ENCODE measurements at regions not wholly inside any gene's neighbourhood (a gene's known extent, or its start where the extent isn't known, plus 50 kb on each side); places are given as distances from the start of the nearest gene placed in this dataset.

- DNase-seq, result no peak
These were observed 117.3 kb downstream of the CPZ start for GRCh38 chr4:8709729-8710360.

GRCh38 chr4:8709050-8709728 lies 116.6 kb downstream of the CPZ start:
- DNase-seq, result no peak

GRCh38 chr4:8708401-8709021 lies 115.9 kb downstream of the CPZ start:
- DNase-seq, result no peak

GRCh38 chr4:8707045-8707781 lies 114.6 kb downstream of the CPZ start:
- DNase-seq, result no peak

GRCh38 chr4:8706216-8707044 lies 113.9 kb downstream of the CPZ start:
- no peak for DNase-seq

- no peak for DNase-seq
These were observed 112.9 kb downstream of the CPZ start for GRCh38 chr4:8705161-8706145.

- DNase-seq, result no peak
These were observed 112.1 kb downstream of the CPZ start for GRCh38 chr4:8704632-8705031.

- no peak for DNase-seq
These were observed 111.4 kb downstream of the CPZ start for GRCh38 chr4:8703857-8704495.

GRCh38 chr4:8703401-8703696 lies 110.8 kb downstream of the CPZ start:
- DNase-seq, result no peak

- no peak for DNase-seq
These were observed 110.2 kb downstream of the CPZ start for GRCh38 chr4:8702516-8703400.

GRCh38 chr4:8702020-8702495 lies 109.5 kb downstream of the CPZ start:
- no peak for DNase-seq

- no peak for DNase-seq
These were observed 108.8 kb downstream of the CPZ start for GRCh38 chr4:8701126-8702019.

GRCh38 chr4:8700531-8700930 lies 108.0 kb downstream of the CPZ start:
- no peak for DNase-seq

GRCh38 chr4:8699479-8700145 lies 107.0 kb downstream of the CPZ start:
- no peak for DNase-seq

- no peak for DNase-seq
These were observed 106.5 kb downstream of the CPZ start for GRCh38 chr4:8699063-8699385.

- no peak for DNase-seq
These were observed 105.9 kb downstream of the CPZ start for GRCh38 chr4:8698341-8699062.

- DNase-seq, result no peak
These were observed 105.3 kb downstream of the CPZ start for GRCh38 chr4:8697826-8698225.

All from NCI-H2029 (cell line).